SIG-M5 (cell line): ENCODE measurements at regions not wholly inside any gene's neighbourhood (a gene's known extent, or its start where the extent isn't known, plus 50 kb on each side); places are given as distances from the start of the nearest gene placed in this dataset.

Experiments
- DNase-seq: peaks from one replicate; lab custom pipeline; 2025; lab: John Stamatoyannopoulos, UW

DNA sequence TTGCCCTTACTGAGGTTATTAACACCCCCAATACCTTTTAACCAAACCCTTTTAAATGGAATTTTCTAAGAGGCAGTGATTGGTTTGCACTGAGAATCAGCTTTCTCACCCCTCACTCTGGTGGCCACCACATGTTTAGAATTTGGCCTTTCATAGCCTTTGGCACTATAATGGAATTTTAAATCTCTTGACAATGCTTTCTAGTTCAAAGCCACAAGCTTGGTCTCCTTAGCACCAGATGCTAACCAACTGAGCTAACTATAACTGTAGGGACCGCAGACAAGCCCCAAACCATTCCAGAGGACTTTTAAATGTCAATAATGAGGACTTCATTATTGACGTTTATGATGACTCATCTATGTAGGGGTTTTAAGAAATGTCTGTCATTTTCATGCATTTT is 238.7 kb upstream of the SNX7 start:
- no peak for DNase-seq

DNA sequence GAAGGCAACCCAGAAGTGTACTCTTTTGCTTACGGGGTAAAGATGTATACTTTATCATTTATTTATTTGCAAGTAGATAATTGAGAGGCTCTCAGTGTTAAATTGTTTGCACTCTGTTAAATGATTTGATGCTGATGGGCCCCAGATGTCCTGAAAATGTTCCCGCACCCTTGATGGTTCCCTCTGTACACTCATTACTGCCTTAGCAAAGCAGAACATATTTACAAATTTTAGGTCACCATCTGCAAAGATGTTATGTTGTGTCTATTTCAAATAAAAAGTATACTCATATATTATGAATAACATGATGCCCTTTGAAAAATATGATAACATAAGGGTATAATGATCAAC is 240.5 kb upstream of the SNX7 start:
- no peak for DNase-seq

DNA sequence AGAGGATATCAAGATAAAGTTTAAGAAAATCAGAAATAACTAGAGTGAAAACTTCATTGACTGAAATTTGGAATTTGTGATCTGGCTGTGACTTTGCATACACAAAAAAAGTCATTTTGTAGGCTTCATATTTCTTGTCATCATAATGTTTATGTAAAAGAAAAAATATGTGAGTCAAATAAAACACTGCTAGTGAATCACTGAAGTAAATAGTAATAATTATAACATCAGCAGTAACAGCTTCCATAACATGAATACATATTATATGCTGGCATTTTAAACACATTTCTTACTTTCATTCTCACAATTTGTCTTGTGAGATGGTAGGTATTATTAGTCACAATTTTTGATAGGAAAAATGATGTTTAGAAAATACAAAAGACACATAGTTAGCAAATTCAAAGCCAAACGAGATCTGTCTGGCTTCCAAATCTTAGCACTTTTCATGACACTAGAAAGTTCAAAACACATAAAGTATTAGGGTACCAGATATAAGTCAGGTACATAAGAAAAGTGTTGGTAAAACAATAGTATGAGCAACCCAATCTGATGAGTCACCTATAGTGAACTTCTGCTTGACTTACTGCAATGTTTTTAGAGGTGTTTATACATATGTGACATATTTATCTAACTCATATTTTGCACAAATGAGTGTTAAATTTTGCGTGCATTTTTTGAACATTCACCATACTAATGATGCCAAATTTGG is 241.0 kb upstream of the SNX7 start:
- no peak for DNase-seq

DNA sequence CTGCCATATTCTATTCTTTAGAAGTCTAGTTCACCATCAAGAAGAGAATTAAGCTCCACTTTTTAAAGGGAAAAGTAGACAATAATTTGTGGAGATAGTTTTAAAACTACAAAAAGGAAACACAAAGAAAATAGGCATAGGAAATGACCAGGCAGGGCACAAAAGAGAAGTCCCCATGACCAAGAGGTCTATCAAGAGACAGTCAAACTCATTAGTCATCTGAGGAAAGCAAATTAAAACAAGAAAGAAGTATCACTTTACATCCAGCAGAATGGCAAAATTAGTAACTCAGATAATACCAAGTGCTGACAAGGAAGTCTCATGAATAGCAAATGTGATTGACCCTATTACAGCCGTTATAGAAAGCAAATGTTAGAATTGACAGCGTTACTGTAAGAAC is 243.7 kb upstream of the SNX7 start:
- DNase-seq: no peak

DNA sequence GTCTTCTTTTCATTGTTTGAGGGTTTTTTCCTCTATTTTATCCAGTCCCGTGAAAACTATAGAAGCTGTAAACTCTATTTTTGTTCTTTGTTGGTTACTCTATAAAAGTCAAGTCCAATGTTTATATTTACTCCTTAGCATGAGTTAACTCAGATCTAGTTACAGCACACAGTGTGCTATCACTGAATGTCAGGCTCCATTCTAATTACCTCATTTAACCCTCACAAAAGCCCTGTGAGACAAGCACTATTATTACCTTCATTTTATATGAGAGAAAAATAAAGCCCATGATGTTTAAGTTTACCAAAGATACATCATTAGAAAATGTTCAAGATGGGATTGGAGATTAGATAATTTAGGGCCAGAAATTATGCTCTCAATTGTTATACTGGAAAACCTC is 251.4 kb upstream of the SNX7 start:
- no peak for DNase-seq

DNA sequence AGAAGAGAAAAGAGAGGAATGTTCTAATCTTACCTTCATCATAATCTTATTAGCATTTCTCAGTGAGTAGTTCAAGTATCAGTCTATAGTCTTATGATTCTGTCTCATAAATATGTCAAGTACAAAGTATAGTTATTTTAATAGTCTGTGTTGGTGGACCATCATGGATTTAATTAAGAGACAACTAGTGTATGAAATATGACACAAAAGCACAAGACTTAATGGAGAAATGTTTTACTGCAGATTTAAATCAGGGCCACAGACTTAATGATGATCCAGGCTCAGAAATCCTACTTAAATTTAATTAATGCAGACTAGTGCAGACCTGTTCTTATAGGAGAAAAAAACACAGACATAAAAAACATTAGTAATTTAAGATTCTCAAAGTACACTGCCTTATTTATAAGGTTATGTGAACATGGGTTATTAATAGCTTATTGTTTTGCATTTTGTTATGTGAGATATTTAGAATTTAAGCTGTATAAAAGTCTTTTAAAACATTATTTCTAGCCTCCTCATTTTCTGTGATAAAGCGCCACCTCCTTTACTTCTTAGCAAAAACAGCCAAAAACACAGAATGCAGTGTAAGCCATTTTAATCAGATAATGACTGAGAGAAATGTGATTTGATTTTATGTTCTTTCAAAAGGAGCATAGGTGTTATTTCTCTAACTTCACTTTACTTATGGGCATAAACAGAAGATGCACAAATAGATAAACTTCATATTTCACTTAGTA is 255.0 kb upstream of the SNX7 start:
- DNase-seq: no peak

DNA sequence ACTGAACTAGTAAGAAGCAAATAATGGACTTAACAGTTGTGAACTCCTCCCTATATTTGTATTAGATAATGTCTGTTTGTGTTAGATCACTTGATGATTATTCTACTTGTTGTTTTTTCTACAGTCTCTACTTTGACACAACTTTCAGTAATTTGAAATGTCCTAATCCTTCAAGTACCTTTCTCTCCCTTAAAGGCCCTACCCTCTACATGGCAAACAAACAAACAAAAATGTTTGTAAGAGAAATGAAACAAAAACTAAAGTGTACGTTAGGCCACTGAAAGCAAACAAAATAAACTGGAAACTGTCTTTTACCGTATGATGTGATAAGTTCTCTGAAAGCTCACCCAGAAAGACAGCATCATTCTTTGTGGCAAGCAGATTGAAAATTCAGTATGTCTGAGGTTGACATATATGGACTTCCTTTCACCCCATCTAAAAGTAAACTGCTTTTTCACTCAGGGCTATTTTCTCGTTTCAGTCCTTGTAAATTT is 255.9 kb upstream of the SNX7 start:
- DNase-seq: no peak

DNA sequence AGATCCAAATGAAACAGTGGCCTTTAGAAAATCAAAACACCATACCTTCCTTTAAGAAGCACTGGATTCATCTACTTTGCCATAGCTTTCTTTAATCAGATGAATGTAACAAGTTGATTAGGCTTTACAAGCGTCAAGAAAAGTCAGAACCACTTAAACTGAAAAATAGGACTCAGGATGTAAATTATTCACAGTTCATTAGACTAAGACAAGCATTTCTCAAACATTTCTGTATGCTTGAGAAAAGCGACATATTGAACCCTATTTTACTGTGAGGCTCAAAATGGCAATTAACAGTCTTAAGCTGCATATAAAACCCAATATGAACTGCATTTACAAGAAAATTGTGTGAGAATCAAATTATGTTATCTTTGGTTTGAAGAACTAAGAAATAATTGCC is 256.7 kb upstream of the SNX7 start:
- no peak for DNase-seq

DNA sequence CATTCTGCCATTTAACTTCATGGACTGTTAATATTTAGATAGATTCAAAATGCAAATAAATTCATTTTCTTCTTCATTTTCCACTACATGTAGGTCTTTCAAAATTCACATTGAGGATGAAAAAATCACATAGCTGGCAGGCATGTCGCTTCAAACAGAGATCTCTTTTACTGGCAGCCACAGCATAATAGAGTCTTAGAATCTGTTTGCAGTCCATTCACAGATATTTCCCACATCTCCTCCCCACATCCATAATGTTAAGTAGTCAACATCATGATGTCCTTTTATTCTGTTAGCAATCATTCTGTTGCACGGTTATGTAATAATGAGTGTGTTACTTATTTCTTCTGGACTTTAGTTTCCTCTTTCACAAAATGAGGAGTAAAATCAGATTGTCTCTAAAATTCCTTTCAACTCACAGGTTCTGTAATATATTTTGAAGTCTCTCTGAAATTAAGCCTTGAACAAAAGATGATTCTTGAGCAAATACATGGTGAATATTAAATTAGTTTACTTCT is 257.5 kb upstream of the SNX7 start:
- DNase-seq: no peak

DNA sequence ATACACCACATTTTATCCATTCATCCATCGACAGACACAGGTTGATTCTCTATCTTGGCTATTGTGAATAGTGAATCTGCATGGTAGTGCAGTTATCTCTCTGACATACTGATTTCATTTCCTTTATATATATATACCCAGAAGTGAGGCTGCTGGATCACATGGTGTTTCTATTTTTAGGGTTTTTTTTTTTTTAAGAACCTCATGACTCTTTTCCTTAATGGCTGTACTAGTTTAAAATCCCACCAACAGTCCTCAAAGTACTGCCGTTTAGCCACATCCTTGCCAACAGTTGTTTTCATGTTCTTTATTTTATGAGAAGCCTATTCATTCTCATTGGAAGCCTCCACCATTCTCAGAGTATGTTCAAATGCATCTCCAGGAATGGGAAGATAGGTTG is 258.7 kb upstream of the SNX7 start:
- DNase-seq: no peak

DNA sequence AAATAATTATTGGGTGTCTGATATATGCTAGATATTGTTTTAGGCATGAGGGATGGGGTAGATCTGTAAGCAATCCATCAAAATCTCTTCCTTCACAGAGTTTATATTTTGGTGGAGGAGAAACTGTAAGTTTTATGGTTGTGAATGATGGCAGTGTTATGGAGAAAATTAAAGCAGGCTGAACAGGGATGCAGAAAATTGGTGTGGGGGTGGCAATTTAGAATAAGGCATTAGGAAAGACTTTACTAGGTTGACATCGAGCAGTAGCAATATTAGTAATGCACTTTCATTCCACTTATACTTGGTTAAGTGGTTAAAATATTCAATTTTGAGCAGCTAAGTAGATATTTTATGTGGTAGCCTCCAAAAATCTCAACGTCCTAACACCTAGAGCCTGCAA is 261.1 kb upstream of the SNX7 start:
- DNase-seq: no peak

DNA sequence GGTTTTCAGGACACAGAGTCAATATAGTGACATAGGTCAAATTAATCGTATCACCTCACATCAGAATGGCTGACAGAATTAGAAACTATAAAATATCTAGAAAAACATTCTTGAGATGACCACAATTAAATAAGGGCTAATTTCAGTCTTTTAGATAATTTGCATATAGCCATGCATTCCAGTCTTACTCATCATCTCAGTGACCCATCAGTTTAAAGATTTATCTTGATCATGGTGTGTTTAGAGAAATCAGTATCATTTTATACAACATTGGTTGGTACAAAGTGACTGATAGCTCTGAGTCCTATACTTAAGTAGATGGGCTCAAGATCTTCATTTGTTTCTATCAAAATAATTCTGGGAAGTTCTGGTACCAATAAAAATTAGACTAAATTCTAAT is 262.3 kb upstream of the SNX7 start:
- no peak for DNase-seq

DNA sequence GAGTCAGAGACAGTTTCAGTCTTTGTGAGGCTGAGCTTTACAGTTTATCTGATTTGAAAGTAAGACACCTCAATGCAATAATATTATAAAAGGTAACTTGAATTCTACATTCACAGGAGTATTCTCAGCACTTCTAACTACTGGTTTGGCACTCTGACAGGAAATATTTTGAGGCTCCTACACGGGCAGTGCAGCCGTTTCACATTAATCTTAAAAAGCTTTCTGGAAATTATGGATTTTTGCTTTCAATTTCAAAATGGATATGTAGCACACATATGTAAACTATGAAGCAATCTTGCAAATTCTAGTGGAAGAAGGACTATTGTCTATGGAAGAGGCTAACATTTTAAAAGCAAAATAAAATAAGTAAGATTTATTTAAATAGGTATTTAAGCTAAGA is 262.9 kb upstream of the SNX7 start:
- no peak for DNase-seq

DNA sequence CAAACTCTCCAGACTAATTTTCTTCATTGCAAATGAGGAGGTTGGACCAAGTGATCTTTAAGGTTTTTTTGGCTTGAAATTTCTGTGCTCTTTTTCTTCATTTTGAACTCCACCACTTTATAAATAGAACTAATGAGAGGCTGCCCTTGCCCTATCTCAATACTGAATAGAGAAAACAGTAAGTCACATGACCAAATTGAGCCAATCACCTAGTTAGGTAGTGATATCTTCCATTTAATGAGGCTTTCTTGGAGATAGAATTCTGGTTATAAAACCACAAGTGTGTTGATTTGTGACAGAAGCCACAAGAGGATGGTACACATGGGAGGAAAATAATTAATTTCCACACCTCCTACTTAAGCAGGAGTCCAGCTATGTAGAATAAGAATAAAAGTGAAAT is 263.4 kb upstream of the SNX7 start:
- DNase-seq: no peak

DNA sequence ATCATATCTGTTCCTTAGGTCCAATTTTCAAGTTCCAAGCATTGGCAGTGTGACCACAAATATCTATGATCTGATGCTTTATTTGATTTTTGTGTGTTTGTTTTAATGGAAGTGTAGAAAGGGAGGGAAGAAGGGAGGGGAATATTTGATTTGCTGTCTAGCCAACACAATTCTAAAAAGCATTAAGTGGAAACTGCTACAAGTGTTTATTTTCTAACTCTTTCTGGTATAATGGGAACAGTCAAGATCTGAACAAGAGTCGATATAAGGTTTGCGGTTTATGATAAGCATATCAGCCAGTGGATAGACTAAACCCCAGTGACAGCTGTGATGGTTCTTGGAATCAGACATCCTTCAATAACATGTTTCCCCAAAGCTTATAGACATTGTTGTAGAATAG is 267.8 kb upstream of the SNX7 start:
- DNase-seq: no peak

DNA sequence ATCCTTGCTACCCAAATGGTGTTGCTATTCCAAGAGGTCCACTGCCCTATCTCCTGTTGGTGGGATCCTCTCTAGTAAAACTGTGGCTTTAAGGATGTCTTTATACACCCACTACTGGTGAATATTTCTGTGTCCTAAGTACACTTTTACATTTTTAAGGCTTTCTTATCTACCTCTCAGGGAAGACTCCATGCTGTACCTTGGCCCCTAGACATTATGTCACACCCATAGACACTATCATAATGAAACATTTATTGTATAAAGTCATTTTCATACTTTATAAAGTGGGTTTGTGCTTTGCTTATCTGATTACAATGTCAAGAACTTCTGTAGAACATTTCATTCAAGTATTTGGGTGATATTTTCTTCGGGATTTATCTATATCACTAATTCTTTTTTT is 270.3 kb upstream of the SNX7 start:
- no peak for DNase-seq

DNA sequence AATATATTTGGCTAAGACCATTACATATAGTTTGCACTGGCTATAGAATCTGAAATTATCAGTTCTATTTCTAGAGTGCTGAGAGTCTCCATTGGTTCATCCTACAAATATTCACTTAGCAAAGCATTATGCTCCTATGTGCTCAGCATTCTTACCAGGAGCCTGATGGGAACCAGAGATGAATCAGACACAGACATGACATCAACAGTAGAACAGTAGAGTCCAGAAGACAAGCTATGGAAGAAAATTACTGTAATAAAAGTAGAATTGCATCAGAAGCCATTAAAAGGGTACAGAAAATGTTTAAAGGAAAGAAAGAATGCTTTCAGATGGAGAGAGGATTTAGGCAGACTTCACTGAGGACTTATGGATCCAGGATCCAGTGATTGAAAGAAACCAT is 271.7 kb upstream of the SNX7 start:
- DNase-seq: no peak

DNA sequence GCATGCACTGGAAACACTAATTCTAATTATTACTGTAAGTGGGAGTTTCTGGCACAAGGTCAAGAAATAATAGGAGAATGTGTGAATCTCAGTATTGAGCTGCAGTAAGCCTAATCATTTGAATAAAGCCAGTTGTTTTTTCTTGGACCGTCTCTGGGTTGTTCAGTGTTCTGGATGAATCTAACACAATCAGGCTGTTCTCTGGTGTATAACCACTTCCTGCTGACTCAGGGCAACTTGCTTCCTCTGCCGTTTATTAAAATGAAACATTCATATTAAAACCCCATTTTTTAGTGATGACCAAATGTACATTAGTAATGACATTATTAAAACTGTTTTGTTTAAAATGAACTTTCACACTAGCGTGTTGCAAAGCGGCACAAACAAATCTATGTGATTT is 273.1 kb upstream of the SNX7 start:
- no peak for DNase-seq

DNA sequence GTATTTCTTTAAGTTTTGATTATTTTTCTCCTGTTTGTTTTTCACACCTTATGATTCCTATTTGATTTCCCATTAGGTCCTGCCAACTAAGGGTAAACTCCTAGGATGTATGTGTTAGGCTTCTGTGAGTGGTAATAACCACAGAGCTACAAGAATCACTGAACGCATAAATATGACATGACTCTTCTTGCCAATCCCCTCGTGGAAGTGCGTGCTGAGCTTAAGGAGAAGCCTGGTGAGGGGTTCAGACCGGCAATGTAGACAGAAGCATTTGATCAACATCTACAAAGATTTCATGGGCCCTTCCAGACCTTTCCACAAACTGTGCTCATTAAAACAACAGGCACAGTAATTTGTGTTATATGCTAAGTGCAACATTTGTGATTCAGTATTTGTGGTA is 273.8 kb upstream of the SNX7 start:
- DNase-seq: no peak

DNA sequence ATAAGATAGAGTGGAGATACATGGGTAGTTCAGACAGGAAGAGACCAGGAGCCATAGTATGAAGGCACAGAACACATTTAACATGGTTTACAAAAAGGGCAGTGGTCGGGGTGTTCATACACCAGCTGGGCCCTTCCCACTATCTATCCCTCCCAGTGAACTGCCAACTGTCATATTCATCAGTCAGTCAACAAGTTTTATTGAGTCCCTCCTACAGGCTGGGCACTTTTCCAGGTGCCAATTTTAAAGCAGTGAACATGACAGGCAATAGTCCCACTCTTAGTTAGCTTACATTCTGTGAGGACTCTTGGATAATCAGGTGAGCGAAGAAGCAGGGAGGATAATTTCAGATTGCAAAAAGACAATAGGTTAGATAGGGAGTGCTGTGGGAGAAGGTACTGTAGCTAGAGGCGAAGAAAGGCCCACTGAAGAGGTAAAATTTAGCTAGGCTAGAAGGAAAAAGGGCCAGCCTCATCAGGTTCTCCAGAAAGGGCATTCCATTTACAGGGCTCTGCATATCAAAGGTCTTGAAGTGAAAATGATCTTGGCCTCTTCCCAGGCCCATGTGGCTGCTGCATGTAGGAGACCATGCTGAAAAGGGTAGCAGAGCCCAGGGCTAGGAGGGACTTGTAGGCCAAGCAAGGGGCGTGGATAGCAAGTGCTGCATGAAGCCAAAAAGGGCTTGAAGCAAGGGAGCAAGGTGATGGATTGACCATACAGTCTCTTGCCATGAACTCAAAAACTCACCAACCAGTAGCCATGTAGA is 274.7 kb upstream of the SNX7 start:
- DNase-seq: no peak

DNA sequence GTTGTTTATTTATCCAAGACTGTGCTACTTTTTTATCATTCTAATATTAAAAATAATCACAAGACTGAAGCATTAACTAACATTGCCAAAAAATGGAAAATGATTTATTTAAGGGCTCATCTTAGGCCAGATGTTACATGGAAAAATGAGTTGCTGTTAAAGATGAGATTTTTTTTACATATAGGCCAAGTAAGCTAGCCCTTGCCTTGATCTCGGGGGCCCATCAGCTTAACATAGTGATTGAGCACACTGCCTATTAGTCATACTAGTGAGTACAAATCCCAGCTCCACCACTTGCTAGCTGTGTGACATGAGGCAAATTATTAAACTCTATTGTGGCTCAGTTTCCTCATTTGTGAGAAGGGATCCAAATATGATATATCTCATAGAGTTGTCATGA is 275.9 kb upstream of the SNX7 start:
- DNase-seq: no peak

DNA sequence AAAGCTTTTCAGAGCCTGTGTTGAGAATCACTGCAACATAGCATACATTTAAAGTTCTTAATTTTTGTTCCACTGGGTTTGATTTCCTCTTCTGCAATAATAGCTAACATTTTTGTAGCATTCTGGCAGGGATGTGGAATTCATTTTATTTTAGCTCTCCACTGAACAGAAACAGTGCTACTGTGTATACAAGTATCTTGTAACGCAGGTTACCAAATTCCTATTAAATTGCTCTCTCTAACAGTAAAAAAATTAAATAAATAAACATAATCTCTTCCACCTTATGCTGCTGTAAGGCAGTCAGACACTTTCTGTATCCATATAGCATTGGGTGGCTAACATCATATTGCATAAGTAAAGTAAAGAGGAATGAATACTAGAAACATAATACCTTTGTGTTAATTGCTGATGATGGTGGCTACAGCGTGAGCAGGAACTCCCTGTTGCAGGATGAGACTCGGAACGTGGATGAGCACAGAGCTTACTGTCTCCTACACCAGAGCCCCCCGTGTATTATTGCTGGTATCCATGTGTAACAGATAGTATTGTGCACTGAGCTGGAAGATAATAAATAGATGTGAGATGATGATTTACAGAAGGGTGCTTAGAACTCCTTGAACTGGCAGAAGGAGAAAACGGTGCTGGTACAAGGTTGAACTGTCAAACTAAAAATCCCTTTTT is 276.9 kb upstream of the SNX7 start:
- no peak for DNase-seq
